HG02938 (cell line): ENCODE measurements at regions not wholly inside any gene's neighbourhood (a gene's known extent, or its start where the extent isn't known, plus 50 kb on each side); places are given as distances from the start of the nearest gene placed in this dataset.

Experiments
- ATAC-seq: cut with Tn5 transposase; IDR thresholded peaks from one replicate; pipeline ENCODE4 v1.9.1; 2021; ENCODE audit warnings: mild to moderate bottlenecking, moderate library complexity; ENCODE audit not compliant: unreplicated experiment

DNA sequence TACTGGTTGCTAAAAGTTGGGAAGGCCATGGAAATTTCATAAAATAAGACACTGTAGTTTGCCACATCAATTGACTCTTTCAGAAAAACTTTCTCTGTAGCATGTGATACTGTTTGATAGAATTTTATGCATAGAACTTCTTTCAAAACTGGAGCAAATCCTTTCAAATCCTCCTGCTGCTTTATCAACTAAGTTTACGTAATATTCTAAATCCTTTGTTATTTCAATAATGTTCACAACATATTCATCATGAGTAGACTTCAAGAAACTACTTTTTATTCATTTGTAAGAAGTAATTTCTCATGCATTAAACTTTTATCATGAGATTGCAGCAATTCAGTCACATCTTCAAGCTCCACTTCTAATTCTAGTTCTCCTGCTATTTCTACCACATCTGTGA lies 199.3 kb downstream of the PCDH18 start:
- ATAC-seq: no peak

DNA sequence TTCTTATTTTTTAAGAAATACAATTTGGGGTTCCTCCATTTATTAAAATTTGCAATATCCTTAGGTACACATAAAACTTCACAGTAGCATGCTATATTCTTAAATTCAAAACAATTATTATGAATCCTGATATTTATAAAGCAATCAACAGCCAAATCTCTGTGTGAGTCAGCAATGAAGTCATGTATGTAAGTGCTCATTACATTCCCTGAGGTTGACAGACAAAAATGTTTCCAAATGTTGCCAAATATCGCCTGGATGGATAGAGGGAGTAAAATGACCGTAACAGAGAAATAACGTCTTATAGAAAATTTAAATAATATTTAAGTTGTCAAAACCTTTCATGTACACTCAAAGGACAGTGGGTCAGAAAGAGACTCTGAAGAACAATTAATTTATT lies 220.0 kb downstream of the PCDH18 start:
- no peak for ATAC-seq

DNA sequence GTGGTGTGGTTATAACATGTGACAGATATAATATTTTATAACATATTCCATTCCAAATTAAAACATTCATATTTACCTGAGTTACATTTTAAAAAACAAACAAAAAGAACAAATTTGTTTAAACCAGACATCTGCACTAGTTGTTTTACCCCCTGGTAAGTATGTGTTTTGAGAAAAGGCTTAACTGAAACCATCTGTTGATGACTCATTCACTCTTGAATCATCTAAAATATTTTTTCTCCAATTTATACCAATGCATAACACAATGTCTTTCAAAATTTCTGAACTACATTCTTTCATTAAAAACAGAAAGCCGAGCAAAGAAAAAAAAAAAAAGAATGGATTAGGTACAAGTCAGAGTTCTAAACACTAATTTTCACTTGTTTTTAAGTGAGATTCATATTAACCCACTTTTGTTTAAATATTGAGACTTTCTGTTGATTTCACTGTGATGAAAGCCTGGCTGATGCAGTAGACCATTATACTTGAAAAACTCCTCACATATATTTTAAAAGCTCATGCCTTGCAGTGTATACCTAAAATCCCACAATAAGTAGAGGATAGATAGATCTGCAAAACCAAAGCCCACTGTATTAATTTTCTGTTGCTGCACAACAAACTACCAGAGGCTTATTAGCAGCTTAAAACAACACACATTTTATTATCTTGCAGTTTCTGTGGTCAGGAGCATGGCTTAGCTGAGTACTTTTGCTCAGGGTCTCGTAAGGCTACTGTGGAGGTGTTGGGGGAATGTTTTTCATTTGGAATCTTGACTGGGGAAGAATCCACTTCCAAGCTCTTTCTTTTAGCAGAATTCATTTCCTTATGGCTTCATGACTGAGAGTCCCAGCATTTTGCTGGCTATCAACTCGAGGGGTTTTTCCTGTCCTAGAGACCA lies 221.5 kb downstream of the PCDH18 start:
- ATAC-seq: no peak

DNA sequence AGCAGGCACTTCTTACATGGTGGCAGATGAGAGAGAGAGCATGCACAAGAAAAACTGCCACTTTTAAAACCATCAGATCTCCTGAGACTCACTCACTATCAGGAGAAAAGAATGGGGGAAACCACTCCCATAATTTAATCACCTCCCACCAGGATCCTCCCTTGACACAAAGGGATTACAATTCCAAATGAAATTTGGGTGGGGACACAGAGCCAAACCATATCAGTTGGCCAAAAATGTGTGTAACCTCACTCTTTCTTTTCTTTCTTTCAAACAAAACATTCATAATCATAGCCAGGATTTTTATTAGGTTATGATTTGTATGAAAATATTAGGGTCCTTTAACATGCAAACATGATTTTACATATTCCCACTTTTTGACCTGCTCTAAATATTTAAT lies 222.1 kb downstream of the PCDH18 start:
- no peak for ATAC-seq

DNA sequence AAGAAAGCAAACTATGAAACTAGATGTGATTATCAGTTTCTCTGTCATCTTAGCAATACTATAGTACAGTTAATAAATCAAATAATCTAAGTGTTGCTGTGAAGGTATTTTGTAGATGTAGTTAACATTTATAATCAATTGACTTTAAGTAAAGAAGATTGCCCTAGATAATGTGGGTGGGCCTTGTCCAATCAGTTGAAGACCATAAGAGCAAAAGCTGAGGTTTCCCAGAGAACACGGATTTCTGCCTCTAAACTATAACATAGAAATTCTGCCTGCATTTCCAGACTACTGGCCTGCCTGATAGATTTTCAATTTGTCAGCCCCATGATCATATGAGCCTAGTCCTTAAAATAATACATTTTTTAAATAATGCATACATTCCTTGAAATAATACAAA lies 222.9 kb downstream of the PCDH18 start:
- no peak for ATAC-seq

DNA sequence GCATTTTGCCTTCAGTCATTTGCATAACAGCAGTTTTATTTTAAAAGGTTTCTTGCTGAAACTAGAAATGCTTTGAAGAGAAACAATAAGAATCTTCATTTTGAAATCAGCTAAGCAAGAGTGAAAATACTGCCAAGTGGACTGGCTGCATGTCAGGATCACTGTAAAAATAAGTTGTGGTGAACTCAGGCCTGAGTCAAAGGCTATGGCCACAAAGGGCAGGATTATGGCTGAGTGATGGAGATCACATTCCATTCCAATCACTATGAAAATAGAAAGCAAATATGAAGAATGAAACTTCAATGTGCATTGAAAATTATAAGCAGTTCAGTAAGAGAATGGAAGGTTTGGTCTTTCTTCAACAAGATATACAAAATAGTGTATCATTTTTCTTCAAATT lies 224.5 kb downstream of the PCDH18 start:
- ATAC-seq: no peak

DNA sequence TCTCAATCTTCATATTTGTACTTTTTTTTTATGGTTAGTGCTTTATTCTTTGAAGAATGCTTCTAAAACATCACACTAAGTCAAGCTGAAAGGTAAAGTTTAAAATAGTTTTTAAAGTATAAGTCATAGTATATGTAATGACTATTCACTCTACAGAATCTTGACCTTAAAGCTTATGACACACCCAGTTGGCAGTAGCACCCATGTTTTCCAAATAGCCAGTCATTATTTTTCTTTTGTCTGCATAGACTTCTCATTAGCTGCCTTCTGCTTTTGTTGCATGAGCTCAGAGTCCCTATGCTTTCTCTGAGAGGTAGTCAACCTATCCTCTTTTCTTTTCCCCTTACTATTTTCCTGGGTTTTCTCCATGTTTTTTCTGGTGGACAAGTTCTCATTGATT lies 231.5 kb downstream of the PCDH18 start:
- no peak for ATAC-seq

DNA sequence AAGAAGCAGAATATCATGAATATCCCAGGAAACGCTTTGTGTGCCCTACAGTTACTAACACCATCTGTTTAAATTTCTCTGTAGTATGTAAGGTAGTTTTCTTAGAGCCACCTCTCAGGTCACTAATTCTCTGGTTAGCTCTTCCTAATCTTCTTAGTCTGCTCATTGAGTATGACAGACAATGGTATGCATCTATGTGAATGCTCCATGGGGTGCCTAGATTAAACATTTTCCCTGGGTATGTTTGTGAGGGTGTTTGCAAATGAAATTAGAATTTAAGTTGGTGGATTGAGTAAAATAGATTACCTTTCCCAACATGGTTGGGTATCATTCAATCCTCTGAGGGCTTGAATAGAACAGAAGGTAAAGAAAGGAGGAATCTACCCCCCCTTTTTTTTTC lies 233.0 kb downstream of the PCDH18 start:
- ATAC-seq: no peak

DNA sequence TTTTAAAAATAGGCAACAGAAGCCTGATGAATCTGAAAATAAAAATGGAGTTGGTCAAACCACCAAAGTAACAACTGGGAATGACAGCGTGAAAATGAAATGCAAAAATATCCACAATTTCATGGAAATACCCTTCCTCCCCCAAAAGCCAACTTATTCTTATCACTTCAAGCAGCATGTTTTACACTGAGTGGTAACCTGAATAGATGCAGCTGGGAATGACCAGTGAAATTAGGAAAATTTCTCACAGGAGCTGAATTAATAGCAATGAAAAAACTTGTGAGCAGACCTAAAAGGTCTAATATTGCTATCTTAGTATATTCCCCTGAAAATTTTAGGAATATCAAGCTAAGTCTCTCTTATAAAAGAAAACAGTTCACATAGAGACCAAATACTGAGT lies 239.0 kb downstream of the PCDH18 start:
- ATAC-seq: no peak

DNA sequence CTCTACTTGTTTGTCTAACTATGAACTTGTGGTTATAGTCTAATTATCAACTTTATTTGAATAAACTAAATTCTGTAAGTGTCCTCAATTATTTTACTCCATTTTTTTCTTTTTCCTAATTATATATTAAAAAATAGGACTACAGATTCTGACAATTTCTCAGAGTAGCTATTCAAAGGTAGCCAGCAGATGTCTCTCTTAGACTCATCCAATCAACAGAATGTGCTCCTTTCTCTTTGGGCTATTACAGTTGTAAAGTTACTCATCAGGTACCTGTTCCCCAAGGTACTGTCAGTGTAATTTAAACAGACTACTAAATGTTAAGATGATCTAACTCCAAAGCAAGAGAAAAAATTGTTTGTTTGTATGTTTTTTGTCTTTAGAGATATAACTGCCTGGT lies 248.6 kb downstream of the PCDH18 start:
- ATAC-seq: no peak

DNA sequence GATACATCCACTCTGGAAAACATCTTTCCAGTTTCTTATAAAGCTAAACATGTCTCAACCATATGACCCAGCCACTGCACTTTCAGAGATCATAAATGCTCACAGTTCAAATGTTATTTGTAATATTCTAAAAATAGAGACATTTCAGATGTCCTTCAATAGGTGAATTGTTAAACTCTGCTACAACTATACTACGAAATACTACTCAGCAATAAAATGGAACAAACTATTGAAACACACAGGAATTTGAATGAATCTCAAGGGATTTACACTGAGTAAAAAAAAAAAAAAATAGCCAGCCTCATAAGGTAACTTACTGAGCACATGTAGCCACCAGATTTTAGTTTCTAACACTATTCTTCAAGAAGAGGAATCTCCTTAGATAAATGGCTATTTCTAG lies 253.9 kb downstream of the PCDH18 start:
- ATAC-seq: no peak

DNA sequence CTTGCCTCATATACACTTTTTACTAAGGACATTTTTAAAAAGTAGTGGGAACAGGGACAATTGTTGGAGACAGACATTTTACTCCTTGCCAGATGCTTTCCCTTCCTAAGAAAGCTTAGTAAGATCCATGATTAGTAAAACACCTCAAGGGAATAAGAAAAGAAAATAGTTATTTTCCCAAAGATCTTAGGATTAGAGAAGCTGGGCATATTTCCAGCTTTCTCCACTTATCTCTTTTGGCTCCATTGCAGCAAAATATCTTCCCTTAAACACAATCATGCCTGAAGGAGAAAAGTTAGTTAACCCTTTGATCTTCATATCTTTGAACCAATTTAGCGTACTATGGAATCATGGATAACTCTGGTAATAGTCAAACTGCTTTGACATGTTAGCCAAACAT lies 257.9 kb downstream of the PCDH18 start:
- no peak for ATAC-seq

DNA sequence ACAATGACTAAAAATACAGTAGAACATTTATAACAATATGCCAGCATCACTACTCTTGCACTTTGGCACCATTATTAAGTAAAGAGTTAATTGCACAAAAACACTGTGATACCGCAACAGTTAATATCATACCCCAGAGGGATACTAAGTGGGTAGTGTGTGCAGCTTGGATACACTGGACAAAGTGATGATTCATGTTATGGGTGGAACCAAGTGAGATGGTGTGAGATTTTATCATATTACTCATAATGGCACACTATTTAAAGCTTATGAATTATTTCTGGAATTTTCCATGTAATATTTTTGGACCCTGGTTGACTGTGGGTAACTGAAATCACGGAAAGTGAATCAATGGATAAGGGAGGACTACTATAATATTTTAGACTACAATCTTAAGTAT lies 265.3 kb downstream of the PCDH18 start:
- no peak for ATAC-seq

DNA sequence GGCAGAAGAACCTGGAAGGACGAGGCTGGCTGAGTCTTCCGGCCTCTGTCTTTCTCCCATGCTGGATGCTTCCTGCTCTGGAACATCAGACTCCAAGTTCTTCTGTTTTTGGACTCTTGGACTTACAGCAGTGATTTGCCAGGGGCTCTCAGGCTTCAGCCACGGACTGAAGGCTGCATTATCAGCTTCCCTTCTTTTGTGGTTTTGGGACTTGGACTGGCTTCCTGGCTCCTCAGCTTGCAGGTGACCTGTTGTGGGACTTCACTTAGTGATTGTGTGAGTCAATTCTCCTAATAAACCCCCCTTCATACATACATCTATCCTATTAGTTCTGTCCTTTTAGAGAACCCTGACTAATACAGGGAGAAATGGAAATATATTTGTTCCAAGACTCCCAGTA lies 265.8 kb downstream of the PCDH18 start:
- no peak for ATAC-seq

DNA sequence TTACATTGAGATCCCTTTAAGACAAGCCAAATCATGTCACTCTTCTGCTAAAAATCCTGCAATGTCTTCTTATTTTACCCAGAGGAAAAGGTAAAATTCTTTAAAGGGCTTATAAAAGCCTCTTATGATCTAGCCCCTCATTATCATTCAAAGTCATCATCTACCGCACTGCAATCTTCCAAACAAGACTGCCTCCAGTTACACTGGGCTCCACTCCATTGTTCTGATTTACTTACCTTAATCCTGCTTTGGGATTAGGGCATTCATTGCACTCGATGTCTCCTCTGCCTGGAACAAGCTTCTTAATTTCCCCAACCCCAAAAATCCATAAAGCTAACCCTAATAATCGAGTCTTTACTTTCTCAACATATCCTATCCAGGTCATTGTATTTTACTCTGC lies 269.1 kb downstream of the PCDH18 start:
- no peak for ATAC-seq

DNA sequence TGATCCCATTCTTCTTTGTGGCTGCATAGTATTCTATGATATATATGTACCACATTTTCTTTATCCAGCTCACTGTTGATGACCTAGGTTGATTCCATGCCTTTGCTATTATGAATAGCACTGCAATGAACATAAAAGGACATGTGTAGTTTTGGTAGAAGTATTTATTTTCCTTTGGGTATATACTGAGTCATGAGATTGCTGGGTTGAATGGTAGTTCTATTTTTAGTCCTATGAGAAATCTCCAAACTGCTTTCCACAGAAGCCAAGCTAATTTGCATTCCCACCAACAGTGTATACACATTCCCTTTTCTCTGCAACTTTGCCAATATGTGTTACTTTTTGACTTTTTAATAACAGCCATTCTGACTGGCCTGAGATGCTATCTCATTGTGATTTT lies 278.3 kb downstream of the PCDH18 start:
- ATAC-seq: no peak

DNA sequence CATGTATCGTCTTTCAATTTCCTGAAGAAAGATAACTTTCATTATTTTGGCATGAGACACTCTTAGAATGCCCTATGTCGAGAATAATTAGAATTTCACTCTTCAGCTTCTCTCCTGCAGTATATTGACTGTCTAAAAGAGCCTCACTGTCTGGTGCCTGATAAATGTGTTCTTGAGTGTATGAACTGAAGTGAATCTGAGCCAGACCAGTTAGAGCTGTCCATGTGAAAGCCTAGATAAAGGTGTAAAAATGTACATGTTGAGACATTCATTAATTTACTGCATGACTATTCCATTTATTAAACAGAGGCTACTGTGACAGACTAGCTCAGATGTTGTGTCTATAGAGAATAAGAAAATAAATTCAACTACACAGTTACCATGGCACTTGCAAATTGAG lies 283.2 kb downstream of the PCDH18 start:
- ATAC-seq: no peak

DNA sequence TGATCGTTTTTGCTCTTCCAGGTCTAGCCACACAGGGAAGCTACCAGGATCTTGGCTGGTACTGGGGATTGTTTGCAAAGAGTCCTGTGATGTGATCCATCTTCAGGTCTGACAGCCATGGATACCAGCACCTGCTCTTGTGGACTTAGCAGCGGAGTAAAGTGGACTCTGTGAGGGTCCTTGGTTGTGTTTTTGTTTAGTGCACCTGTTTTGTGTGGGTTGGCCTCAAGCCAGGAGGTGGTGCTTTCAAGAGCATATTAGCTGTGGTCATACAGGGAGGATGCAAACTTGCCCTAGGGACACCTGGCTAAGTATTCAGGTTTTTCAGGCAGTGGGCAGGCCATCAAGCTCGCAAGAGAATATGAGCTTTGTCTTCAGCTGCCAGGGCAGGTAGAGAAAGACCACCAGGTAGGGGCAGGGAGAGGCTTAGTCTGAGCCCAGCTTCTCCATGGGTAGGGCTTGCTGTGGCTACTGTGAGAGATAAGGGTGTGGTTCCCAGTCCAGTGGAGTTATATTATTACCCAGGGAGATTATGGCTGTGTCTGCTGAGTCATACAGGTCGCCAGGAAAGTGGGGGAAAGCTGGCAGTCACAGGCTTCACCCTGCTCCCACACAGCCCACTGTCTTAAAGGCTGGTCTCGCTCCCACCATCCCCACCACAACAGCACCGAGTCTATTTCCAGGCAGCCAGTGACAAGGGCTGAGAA lies 293.7 kb downstream of the PCDH18 start:
- ATAC-seq: no peak

DNA sequence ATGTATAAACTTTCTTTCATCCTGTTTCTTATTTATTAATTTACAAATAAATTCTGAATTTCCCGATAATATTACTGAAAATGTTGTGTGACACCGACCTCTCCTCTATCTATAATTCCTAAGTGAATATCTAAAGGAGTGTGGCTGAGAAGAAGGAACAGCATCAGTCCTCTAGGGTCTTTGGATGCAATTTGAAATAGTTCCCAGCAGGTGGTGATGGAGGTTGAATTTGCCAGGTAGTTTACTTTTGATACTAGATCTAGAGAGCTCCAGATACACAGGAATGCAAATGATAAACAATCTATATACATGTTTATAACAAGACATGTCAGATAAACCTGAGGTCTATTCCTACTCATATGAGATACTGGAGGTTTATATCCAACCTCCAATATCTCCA lies 305.4 kb downstream of the PCDH18 start:
- no peak for ATAC-seq

DNA sequence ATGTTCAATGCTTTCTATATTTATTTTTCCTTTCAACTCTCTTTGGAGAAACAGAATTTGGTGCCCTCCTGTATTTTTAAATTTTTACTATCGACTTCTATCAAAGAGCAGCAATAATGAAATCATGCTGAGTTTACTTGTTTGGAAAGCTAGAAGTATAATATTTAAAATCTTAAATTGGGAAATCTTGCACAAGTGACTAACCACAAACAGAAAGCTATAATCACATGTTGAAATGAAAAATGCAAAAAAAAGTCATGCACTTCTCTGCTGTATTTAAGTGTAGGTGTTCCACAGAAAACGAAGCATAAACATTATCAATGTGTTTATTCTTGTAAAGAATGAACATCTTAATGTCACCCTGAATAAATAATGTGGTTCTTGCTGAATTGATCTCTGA lies 306.1 kb downstream of the PCDH18 start:
- ATAC-seq: no peak

DNA sequence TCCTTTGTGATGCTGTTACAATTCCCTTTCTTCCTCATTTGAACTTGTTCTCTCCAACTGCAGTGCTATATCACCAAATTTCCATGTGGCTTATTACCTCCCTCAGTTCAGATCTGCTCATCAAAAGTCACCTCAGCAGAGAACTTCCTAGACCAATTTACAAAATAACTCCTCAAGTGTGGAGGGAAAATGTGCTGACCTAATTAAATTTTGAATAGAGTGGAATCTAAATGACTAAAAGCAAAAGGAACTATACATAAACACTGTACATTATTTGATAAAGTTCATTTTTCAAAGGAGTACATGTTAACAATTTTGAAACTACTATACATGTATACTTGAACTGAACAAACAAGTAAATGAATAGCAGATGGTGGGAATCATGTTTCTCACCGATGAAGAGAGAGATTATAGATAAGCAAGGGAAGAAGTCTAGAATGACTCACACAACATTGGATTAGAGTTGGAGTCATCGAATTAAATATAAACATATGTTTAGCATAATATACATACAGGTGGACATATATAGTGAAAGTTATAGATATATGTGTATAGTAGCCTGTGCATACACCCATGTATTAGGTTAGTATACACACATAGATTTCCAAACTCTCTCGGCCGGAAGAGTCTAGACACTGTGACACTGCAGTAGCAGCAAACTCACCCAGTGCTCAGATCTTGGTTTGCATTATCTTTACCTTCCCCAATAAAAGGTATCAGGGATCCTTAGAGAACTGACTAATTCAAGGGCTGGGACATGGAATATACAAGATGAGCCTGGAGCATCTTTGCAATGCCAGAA lies 318.7 kb downstream of the PCDH18 start:
- no peak for ATAC-seq

DNA sequence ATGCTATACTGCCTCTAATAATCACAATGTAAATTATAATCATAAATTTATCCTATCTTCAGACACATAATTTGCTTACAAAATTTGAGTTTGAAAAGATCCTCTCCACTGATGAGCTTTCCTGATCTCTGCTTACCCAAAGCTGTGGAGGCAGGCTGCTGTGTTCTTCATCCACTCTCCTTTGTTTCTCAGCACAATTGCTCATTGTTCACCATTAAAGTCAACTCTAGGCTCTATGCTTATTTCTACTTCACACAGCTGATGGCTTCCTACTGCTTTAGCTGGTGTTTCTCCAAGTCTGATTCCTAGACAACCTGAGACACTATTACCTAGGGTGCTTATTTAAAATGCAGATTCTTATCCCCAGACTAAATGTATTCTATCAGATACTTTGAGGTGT lies 319.7 kb downstream of the PCDH18 start:
- no peak for ATAC-seq
